GM21717 (cell line): ENCODE measurements at regions not wholly inside any gene's neighbourhood (a gene's known extent, or its start where the extent isn't known, plus 50 kb on each side); places are given as distances from the start of the nearest gene placed in this dataset.

Experiments used
- ATAC-seq: cut with Tn5 transposase; IDR thresholded peaks from one replicate; pipeline ENCODE4 v1.9.1; 2021; ENCODE audit warnings: mild to moderate bottlenecking, moderate library complexity; ENCODE audit not compliant: unreplicated experiment

DNA sequence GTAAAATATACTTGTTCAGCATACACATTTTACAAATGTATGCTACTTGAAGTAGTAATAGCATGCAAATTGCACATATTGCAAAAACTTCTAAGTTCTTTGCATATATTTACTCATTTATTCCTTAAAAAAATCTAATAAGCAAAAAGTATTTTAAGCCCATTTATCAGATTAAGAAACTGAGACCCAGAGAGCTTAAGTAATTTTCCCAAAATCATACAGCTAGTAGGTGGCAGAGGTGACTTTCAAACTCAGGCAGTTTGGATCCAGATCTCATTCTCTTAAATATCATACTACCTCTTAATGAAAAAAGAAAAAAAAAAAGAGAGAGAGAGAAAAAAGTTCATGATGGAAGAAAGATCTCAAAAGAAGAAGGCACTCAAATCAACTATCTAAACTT, 157.9 kb downstream of the RPS12 start:
- no peak for ATAC-seq

DNA sequence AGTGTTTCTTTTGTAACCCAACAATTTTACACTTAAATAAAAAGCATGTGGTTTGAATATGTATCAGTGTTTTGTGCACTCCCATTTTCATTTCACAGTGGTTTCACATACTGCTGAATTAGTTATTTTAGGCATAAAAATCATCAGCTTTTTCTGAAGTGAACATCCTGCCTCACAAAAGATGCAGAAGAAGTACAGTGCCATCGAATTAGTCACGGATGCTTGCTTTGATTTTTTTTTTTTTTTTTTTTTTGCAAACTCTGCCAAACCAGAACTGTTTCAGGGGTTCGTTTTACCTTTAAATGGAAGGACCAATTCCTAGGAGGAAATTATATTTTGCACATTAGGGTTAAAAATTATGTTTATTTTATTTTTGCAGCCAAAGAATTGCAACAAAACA, 158.6 kb downstream of the RPS12 start:
- ATAC-seq: no peak

DNA sequence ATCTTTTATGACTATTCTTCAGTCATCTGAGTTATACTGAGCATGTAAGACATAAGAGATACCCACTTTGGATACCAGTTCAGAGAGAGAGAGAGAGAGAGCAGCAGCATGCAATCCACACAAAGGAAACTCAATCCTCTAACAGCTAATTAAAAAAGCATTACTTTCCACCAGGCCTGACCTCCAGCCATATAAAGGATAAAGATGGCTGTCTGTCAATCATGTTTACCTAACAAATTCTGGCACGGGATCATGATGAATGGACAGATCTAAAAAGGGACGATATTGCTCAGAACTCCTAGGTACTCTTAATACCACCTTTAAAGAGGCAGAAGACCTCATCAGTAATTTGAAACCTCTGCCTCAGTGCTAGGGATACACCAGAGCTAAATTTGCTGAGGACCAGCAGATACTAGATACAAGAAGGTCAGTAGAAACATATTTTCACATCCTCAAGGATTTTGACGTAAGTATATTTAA, 159.2 kb downstream of the RPS12 start:
- no peak for ATAC-seq

DNA sequence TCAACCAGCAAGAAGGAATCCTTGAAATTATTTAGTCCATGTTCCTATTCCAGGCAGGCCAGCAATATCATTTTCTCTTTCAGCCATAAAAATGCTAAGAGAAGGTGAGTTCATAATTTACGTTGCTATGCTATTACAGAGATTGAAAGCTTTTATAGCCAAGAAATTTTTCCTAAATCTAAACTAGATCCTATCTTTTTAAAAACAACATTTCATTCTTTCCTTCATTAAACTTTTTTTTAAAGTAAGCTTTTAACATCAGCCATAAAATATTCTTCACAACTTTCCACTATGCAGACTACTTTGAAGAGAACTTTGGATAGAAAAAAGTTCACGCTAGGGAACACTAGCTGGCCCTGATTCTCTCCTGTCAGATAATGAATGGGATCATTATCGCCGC, 159.8 kb downstream of the RPS12 start:
- no peak for ATAC-seq

DNA sequence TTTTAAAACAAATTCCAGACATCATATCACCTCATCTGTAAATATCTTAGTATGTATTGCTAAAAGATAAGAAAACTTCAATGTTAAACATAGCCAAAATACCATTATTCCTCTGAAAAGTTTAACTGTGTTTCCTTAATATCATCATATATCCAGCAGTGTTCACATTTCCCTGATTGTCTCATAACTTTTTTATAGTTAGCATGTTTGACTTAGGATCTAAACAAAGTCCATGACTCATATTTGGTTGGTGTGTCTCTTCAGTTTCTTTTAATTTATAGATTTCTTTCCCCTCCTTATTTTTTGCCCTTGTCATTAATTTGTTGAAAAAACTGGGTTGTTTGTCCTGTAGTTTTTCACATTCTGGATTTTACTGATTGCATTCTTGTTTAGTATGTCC, 163.0 kb downstream of the RPS12 start:
- no peak for ATAC-seq

DNA sequence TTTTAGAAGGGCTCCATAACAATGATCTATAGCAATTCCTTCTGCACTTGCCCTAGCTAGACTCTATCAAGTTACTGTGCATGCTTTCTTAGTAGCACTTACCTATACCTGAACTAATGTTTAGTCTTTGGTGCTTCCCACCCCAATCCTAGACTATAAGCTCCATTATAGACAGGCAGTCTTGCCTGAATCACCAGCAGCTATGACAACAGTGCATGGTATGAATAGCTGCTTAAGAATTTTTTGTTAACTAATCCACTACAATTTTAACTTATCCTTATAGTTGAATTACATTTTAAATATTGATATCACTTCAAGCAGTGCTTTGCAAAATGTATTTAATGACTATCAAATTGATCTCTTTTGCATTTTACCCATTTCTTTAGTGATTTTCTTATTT, 164.3 kb downstream of the RPS12 start:
- ATAC-seq: no peak

DNA sequence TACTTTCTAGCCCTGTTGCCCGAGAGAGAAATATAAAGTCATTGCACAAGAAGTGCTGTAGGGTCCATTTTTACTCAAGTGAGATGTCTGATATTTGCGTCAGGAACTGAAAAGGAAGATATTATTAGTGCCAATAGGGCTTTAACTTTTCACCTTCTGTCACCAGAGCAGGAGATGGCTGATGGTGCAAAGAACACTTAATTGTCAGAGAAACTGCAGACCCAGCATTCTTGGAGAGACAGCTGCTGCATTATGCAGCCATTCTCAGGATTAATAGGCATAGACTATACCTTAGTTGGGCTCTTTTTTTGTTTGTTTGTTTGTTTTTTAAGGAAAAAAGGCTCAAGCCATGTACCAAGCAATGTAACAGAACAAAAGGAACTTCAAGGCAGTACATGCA, 179.4 kb downstream of the RPS12 start:
- ATAC-seq: no peak

DNA sequence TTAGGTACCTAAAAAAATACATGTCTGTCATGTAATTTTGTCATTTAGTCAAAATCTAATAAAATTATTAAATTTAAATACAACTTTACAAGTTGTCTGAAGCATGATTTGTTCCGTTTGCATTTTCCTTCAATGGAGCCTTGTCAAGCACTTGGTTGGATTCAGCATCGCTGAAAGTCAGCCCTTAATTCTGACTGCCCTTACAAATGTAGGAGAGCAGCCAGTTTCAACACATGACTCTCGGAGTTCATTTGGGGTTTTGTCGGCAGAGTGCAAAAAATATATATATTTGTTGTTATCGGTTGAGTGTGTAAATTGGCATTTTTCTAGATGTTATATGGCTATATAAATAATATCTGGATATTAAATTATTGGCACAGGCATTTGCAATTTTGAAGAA, 180.6 kb downstream of the RPS12 start:
- no peak for ATAC-seq

DNA sequence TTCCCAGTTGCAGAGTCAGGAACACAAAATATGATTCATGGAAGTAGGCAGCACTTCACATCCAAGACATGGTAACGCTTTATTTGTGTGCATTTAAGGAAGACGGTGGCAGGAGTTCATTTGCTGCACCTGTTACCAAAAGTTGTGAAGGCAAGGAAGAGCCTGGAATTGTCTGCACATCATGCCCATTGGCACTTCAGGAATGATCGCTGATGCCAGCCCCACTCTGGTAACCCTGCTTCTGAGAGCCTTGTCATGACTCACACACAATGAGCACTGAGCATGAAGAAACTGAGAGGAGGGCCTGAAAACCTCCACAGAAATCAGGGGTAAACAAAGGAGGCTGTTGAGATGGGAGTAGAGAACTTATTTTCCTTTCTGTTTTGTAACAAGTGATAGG, 181.1 kb downstream of the RPS12 start:
- no peak for ATAC-seq

DNA sequence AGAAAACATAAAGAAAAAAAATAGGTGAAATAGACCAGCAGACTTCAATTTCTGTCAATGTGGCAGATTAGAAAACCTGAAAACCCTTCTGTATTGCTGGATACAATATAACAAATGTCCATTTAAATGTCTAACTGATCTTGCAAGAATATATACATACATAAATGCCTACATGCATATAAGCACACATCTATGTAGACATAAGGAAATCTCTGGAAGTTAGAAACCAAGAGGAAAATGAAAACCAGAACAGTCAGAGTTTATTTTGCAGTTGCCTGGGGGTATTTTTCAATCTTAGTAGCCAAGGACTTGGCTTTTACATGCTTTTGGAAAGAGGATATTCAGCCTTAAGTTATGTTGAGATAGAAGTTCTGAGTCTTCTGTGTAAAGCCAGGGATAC, 184.0 kb downstream of the RPS12 start:
- no peak for ATAC-seq

DNA sequence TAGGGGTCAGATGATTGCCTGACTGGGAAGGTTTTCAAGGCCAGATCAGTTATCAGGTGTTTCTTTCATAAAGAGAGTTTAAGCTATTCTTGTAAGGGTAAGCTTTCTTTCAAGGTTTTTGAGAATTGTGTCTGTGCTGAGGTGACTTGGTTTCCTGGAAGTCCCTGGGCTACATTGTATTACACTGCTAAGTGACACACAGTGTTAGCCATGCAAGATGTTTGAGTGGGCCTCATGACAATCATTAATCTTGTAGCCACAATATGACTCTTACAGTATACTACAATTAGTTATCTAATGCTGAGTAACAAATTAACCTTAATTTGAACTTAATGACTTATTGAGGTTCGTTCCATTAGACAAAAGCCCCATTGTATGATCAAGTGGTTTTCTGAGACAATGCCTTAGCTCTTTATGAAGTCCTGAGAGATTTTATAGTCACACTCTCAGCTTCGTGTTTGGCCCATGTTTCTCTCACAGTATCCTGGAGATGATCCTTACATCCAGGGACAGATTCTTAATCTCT, 186.7 kb downstream of the RPS12 start:
- no peak for ATAC-seq

DNA sequence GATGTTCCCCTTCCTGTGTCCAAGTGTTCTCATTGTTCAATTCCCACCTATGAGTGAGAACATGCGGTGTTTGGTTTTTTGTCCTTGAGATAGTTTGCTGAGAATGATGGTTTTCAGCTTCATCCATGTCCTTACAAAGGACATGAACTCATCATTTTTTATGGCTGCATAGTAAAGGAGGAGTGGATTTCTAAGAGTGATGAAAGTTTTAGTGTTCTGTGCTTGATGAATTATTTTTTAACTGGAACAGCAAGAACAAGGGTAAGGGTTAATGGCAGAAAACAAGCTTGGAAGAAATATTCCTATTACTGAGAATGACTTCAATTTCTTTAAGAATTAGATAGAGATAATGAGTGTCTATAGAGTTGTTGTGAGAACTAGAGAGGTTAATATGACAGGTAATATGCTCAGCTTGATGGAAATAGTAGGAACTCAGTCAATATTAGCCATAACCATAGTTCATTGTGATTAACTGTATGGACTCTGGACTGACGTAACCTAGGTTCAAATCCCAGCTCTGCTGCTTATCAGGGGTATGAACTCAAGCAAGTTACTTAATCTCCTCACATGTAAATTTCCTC, 190.0 kb downstream of the RPS12 start:
- no peak for ATAC-seq

DNA sequence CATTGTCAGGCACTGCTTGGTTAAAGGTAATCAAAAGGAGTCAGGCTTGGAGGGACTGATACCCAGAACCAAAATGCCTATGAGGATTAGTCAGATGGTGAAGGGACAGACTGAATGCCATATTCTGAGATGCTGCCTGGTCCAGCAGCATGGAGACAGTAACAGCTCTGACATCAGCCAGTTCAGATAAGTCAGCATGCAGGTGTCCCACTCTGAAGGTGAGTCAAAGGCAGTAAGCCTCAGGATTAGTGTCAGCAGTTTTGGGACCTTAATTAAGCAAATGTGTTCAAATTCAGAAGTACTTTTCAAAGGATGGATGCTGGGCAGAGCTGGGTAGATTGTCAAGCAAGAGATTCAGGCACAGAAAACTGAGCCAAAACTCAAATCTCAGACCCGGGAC, 198.4 kb downstream of the RPS12 start:
- ATAC-seq: no peak

DNA sequence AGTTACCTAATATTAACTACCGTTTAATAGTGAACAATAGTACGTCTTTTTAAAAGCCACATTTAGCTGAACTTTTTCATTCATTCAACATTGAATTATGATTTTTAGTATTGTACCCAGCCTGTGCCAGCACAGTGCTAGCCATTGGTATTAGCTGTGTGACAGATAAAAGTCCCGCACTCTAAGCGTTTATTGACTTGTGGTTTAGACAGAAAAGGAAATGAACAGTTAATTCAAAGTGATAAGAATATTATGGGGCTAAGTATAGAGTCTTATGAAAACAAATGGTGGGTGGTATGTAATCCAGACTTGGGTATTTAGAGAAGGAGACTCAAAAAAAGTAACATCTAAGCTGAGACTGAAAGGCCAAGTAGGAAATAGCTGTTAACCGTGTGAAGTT, 202.3 kb downstream of the RPS12 start:
- no peak for ATAC-seq

DNA sequence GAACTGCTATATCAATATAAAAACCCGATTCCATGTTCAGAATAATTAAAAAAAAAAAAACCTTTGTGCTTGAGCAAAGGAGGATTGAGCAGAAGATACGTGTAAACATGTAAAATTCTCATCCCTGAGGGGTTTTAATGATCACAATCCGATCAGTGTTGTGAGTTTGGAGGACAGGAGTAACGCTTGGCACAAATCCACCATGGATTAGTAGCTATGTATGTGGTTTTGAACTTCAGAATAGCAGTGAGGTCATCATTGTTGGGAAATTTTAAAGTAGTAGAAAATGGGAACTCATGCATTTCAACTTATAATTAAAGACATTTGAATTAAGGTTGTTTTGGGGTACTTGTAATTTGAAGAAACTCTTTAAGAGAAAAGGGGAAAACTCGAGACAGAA, 203.2 kb downstream of the RPS12 start:
- no peak for ATAC-seq

DNA sequence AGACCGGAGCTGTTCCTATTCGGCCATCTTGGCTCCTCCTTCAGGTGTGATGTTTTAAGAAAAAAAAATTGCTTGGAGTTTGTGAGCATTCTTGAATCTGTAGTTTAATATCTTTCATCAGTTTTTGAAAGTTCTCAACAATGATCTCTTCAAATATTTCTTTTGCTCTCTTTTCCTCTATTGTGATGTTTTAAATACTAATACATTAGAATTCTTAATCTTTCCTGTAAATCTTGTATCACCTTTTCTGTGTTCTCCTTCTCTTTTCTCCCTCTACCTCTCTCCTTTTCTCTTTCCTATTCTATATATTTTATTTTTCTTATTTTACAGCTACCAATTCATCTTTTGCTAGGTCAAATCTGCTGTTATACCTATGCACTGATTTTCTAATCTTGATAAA, 212.3 kb downstream of the RPS12 start:
- ATAC-seq: no peak

DNA sequence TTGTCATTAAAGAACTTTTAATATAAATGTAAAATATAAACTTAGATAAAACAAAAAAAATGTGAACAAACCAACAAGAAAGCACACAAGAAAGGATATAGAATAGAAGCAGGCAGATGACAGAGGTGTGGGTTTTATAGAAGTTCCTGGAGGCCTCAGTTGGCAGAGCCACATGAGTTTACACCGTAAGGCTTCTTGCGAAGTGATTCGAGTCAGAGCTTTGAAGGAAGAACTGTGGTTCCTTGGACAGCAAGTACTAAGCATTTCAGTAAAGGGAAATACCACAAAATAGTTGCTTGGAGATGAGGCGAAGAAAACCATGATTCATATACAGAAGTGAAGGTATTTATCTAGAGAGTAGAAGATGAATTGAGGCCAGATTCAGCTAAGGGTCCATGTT, 207.9 kb upstream of the EYA4 start:
- no peak for ATAC-seq

DNA sequence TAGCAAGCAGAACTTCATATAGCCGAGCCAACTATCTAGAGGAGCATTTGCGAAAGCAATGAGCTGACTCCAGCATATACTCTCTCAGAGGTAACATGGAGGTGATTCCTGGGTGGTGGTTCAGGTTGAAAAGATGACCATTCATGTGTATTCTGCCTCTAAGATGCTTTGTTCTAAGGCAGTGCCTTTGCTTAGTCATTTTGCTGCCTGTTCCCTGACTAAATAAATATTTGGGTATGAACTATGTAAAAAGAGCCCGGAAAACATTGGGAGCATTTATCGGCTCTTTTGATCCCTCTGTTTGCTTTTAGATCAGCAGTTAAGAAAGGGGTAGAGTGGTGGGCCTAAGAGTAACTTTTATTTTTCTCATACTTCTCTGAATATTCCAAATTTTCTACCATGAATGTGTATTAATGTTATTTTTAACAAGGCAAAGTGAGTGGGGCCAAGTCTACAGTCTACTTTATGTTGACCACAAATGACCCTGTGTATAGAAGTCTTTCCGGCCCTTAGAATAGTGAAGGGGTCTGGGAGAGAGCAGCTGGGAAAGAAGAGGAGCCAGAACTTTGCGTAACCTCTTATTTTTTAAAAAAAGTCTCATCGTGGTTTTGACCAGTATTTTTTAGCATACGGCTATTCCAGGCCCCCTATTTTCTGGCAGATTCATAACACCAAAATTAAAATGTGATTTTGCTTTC, 206.5 kb upstream of the EYA4 start:
- no peak for ATAC-seq

DNA sequence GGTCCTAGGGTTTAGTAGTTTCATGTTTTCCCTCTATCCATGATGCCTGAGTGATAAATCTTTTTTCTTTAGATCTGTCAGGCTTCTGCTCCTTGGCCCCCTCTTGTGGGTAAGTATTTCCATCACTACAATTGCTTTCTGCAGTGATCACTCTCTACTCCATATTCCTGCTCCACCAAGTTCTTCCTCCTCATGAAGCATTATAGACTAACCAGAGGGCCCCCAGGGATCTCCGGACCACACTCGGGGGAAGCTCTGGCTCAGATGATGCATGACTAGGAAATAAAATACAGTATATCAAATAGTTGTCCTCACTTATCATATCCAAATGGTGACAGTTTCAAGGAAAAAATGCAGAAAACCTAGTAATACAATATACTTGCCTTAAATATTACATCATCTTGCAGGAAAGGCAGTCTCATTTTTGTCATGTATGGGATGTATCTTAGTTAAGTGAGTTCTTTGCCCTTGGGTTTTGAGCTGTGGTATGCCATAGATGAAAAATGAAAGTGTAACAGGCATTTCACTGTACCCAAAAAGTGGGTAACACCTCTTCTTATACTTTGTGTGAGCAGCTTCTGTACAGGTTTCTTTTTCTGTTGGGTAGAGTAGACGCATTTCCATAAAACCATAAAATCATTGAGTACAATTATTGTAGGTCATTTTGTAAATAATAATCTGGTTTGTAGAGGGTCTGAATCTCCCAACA, 200.9 kb upstream of the EYA4 start:
- ATAC-seq: no peak

DNA sequence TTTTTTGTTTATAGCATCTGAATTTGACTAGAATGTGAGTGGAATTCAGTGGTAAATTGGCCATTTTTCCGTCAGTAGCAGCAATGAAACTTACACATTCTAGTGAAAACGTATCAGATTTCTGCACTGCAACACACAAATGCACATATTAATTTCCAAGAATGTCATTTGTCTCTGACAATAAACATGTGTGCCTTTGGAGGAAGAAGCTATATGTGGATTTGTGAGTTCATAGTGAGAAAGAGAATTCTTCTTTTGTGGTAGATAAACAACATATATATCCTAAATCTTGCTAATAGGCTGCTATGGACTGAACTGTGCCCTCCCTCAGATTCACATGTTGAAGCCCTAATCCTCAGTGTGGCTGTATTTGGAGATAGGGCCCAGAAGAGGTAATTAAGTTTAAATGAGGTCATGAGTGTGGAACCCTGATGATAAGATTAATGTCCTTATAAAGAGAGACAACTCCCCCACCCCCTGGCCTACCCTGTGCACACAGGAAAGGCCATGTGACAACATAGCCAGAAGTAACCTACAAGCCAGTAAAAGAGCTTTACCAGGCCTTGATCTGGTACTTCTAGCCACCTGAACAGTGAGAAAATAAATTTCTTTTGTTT, 200.2 kb upstream of the EYA4 start:
- ATAC-seq: no peak

DNA sequence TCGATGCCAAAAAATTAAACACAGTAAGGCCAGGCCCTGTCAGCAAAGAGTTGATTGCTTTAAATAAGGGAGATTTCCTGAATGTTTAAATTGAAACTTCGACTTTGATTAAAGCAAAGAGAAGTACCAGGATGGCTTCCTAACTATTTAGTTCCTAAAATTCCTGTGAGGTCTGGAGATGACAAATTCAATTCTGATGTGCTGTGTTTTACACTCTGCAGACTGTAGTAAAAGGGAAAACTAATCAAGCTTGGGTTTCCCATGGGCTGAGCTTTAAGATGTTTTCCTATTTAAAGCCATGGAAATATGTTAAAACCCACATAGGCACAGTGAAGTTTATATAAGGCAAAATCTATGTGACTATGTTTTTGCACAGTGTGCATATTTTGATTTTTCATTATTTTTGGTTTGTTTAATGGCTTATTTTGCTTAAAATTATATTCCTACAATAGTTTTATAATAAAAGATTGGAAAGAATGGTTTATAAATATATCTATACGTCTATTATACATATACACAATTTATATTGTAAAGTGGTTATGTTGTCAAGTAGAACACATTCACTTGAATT, 198.5 kb upstream of the EYA4 start:
- no peak for ATAC-seq
